ENCODE measurements at regions not wholly inside any gene's neighbourhood (a gene's known extent, or its start where the extent isn't known, plus 50 kb on each side); places are given as distances from the start of the nearest gene placed in this dataset.

DNA sequence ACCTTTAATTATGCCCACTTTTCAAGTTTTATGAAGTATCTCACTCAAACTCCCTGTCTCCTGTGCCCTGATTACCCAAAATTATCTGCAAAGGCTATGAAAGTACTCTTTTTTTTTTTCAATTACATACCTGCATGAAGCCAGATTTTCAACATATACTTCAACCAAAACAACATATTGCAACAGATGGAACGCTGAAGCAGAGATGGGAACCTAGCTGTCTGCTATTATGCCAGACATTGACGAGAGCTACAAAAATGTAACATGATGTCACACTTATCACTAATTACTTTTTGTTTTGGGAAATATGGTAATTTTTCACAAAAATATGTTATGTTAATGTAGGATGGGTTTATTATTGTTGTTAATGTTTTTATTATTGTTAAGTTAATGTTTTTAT is 86.5 kb upstream of the SLC1A3 start:
- no TSS peak for BruUV-seq (replicated peaks)
- TF ChIP-seq, protein P1, sequence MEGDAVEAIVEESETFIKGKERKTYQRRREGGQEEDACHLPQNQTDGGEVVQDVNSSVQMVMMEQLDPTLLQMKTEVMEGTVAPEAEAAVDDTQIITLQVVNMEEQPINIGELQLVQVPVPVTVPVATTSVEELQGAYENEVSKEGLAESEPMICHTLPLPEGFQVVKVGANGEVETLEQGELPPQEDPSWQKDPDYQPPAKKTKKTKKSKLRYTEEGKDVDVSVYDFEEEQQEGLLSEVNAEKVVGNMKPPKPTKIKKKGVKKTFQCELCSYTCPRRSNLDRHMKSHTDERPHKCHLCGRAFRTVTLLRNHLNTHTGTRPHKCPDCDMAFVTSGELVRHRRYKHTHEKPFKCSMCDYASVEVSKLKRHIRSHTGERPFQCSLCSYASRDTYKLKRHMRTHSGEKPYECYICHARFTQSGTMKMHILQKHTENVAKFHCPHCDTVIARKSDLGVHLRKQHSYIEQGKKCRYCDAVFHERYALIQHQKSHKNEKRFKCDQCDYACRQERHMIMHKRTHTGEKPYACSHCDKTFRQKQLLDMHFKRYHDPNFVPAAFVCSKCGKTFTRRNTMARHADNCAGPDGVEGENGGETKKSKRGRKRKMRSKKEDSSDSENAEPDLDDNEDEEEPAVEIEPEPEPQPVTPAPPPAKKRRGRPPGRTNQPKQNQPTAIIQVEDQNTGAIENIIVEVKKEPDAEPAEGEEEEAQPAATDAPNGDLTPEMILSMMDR (conservative IDR thresholded peaks at IDR 0.05; ENCODE audit: low read length) = no peak
- TF ChIP-seq EZH2phosphoT487 (IDR thresholded peaks at IDR 0.05; ENCODE audit: borderline replicate concordance, low read depth, low read length) = no peak
- H2AFZ ChIP-seq (ENCODE audit: low read length) = no peak overlapping the region
- H3K4me2 ChIP-seq (ENCODE audit: low read length) = no peak overlapping the region
- no peaks in the 10 kb centered on the region for H3K4me1 ChIP-seq (ENCODE audit: insufficient read depth, low read length, poor library complexity, severe bottlenecking)
- POLR2A ChIA-PET = no interaction called here
- H3K4me3 ChIP-seq (ENCODE audit: low read depth, low read length, poor library complexity, severe bottlenecking) = no peak overlapping the region
- DNase-seq (ENCODE audit: low spot score) = no peak
- H3K36me3 ChIP-seq (ENCODE audit: insufficient read depth, low read length) = no peaks in the 10 kb centered on the region
- H3K79me2 ChIP-seq (ENCODE audit: insufficient read depth, low read depth, low read length) = no peaks in the 10 kb centered on the region
- CTCF ChIA-PET (ENCODE audit: unreplicated experiment) = no interaction called here
- intact Hi-C loops (cut with micrococcal nuclease; ENCODE audit: unreplicated experiment) = no loop called here
- no peaks in the 10 kb centered on the region for H3K9me3 ChIP-seq (ENCODE audit: low read length)
- H3K27ac ChIP-seq (ENCODE audit: low read depth, low read length, poor library complexity, severe bottlenecking) = no peak overlapping the region
- H4K20me1 ChIP-seq (ENCODE audit: insufficient read depth, low read length) = no peaks in the 10 kb centered on the region
- no peaks in the 10 kb centered on the region for H3K9me2 ChIP-seq (ENCODE audit: insufficient read depth, low read length)

DNA sequence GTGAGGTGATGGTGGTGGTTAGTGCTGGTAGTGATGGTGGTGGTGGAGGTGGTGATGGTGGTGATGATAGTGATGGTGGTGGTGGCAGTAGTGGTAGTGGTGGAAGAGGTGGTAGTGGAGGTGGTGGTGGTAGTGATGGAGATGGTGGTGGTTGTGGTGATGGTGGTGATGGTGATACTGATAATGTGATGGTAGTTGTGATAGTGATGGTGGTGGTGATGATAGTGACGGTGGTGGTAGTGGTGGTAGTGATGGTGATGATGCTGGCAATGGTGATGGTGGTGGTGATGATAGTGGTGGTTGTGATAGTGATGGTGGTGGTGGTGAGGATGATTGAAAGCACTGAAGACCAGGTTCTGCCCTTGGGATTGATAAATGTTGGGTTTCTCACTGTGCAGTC is 85.2 kb upstream of the SLC1A3 start:
- no peak for DNase-seq (ENCODE audit: low spot score)
- H3K79me2 ChIP-seq (ENCODE audit: insufficient read depth, low read depth, low read length) = no peaks in the 10 kb centered on the region
- H4K20me1 ChIP-seq (ENCODE audit: insufficient read depth, low read length) = no peaks in the 10 kb centered on the region
- POLR2A ChIA-PET = interaction anchor here (1.1 kb wide), 1 partner anchor 116 kb away, joined by 3 read pairs; no protein-coding TSS in a partner anchor
- no peak overlapping the region for H3K4me3 ChIP-seq (ENCODE audit: low read depth, low read length, poor library complexity, severe bottlenecking)
- H2AFZ ChIP-seq (ENCODE audit: low read length) = no peak overlapping the region
- CTCF ChIA-PET (ENCODE audit: unreplicated experiment) = no interaction called here
- TF ChIP-seq, protein P1 (conservative IDR thresholded peaks at IDR 0.05; ENCODE audit: low read length) = no peak
- TF ChIP-seq EZH2phosphoT487 (IDR thresholded peaks at IDR 0.05; ENCODE audit: borderline replicate concordance, low read depth, low read length) = no peak
- H3K27ac ChIP-seq (ENCODE audit: low read depth, low read length, poor library complexity, severe bottlenecking) = no peak overlapping the region
- no peak overlapping the region for H3K4me2 ChIP-seq (ENCODE audit: low read length)
- H3K9me2 ChIP-seq (ENCODE audit: insufficient read depth, low read length) = no peaks in the 10 kb centered on the region
- H3K36me3 ChIP-seq (ENCODE audit: insufficient read depth, low read length) = no peaks in the 10 kb centered on the region
- no peaks in the 10 kb centered on the region for H3K4me1 ChIP-seq (ENCODE audit: insufficient read depth, low read length, poor library complexity, severe bottlenecking)
- no peaks in the 10 kb centered on the region for H3K9me3 ChIP-seq (ENCODE audit: low read length)
- BruUV-seq (replicated peaks) = no TSS peak
- intact Hi-C loops (cut with micrococcal nuclease; ENCODE audit: unreplicated experiment) = no loop called here

DNA sequence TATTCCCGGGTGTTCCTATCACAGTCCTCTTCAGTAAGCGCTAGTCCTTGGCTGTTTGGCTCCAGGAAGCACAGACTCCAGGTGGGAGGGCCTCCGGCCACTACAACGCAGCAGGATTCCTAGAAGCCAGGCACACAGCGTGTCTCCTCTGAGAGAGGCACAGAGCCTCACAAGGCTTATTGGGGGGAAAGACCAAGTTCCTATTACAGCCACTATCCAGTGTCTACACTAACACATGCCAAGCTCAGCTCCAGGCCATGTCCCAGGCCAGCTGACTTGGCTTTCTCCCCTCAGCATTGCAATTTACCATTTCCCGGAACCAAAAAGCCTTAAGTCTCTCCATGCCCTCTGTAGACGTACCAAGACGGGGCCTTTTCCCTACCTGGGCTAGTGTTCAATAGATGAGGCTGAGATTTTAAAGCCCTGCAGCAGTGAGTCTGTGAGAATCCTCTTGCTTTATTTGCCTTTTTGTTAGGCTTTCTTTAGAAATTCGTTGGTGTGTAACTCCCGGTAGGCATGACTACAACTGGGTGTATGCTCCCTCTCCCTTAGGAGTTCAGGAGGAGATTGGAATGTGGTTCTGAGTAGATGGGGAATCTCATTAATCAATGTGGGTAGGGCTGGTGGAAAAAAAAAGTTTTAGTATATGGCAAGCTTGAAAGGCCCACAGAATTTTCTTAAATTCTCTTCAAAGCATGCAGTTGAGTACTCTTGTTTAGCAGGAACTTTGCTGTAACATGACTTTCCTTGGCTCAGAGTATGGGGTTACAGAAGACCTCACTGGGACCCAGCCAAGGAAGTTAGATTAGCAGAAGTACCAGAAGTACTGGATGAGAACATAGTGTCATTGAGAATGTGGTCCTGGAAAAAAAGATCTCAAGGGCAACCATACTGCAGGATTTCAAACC is 84.3 kb upstream of the SLC1A3 start:
- no peaks in the 10 kb centered on the region for H4K20me1 ChIP-seq (ENCODE audit: insufficient read depth, low read length)
- H3K27ac ChIP-seq (ENCODE audit: low read depth, low read length, poor library complexity, severe bottlenecking) = no peak overlapping the region
- intact Hi-C loops (cut with micrococcal nuclease; ENCODE audit: unreplicated experiment) = no loop called here
- BruUV-seq (replicated peaks) = no TSS peak
- POLR2A ChIA-PET = interaction anchor here (1.1 kb wide), 1 partner anchor 115 kb away, joined by 3 read pairs; no protein-coding TSS in a partner anchor
- H3K9me3 ChIP-seq (ENCODE audit: low read length) = no peaks in the 10 kb centered on the region
- H3K4me1 ChIP-seq (ENCODE audit: insufficient read depth, low read length, poor library complexity, severe bottlenecking) = no peaks in the 10 kb centered on the region
- H3K9me2 ChIP-seq (ENCODE audit: insufficient read depth, low read length) = no peaks in the 10 kb centered on the region
- H3K4me2 ChIP-seq (ENCODE audit: low read length) = no peak overlapping the region
- H3K4me3 ChIP-seq (ENCODE audit: low read depth, low read length, poor library complexity, severe bottlenecking) = no peak overlapping the region
- H2AFZ ChIP-seq (ENCODE audit: low read length) = no peak overlapping the region
- H3K79me2 ChIP-seq (ENCODE audit: insufficient read depth, low read depth, low read length) = no peaks in the 10 kb centered on the region
- CTCF ChIA-PET (ENCODE audit: unreplicated experiment) = no interaction called here
- TF ChIP-seq EZH2phosphoT487 (IDR thresholded peaks at IDR 0.05; ENCODE audit: borderline replicate concordance, low read depth, low read length) = no peak
- TF ChIP-seq, protein P1 (conservative IDR thresholded peaks at IDR 0.05; ENCODE audit: low read length) = no peak
- DNase-seq (ENCODE audit: low spot score) = no peak
- no peaks in the 10 kb centered on the region for H3K36me3 ChIP-seq (ENCODE audit: insufficient read depth, low read length)
